ENCODE measurements at regions not wholly inside any gene's neighbourhood (a gene's known extent, or its start where the extent isn't known, plus 50 kb on each side); places are given as distances from the start of the nearest gene placed in this dataset.

GRCh38 chr10:131781791-131782190, 119.0 kb upstream of the PPP2R2D start:
- TF ChIP-seq CTCF (IDR thresholded peaks at IDR 0.05; ENCODE audit: low read length) (no peak), EZH2 (optimal IDR thresholded peaks at IDR 0.05; ENCODE audit: low read depth, low read length) (no peak), EZH2phosphoT487 (IDR thresholded peaks at IDR 0.05; ENCODE audit: low read length) (no peak)

Measured in MM.1S (cell line).